ENCODE measurements at regions not wholly inside any gene's neighbourhood (a gene's known extent, or its start where the extent isn't known, plus 50 kb on each side); places are given as distances from the start of the nearest gene placed in this dataset.
"Not testable (repeated sequence)": the region's sequence is repeated elsewhere in the genome, so short reads cannot be mapped to it uniquely, and the experiment has no call there.

DNA sequence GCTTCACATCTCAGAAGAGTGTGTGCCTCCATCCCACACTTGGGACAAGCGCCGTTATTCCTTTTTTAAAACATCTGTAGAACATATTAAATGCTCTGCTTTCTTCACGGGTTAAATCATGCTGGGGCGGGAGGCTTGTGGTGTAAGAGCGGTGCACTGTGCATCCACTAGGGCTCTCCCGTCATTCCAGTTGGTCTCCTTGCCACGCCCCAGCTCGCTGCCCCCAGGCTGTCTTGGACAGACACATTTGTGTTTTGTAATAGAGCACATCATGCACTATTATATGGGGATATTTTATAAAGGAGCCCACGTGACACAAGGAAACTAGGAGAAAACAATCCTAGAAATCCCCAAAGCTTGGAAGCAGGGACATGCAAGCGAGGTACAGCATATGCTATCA is 87.7 kb upstream of the PLGLB2 start:
- TF ChIP-seq, protein P1, sequence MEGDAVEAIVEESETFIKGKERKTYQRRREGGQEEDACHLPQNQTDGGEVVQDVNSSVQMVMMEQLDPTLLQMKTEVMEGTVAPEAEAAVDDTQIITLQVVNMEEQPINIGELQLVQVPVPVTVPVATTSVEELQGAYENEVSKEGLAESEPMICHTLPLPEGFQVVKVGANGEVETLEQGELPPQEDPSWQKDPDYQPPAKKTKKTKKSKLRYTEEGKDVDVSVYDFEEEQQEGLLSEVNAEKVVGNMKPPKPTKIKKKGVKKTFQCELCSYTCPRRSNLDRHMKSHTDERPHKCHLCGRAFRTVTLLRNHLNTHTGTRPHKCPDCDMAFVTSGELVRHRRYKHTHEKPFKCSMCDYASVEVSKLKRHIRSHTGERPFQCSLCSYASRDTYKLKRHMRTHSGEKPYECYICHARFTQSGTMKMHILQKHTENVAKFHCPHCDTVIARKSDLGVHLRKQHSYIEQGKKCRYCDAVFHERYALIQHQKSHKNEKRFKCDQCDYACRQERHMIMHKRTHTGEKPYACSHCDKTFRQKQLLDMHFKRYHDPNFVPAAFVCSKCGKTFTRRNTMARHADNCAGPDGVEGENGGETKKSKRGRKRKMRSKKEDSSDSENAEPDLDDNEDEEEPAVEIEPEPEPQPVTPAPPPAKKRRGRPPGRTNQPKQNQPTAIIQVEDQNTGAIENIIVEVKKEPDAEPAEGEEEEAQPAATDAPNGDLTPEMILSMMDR (IDR thresholded peaks at IDR 0.05; ENCODE audit: insufficient read depth, low read length): not testable (repeated sequence)
- TF ChIP-seq SPI1 (IDR thresholded peaks at IDR 0.05; ENCODE audit: borderline replicate concordance, low read depth): not testable (repeated sequence)
